Heart right ventricle (tissue), 16 donors: ENCODE measurements at regions not wholly inside any gene's neighbourhood (a gene's known extent, or its start where the extent isn't known, plus 50 kb on each side); places are given as distances from the start of the nearest gene placed in this dataset.

Experiments used
- ATAC-seq, 8 donors: fragments of 200-7000 bp; cut with Tn5 transposase; one replicate each; pipeline ENCODE4 v1.9.1; 2020; ENCODE audit warnings: mild to moderate bottlenecking in 8 of 8, moderate library complexity in 8 of 8, moderate number of reproducible peaks in 1 of 8
- DNase-seq, 2 donors: peaks; one replicate each; pipeline ENCODE4 v3.0.0-alpha.2; 2020
- H3K27ac ChIP-seq, 10 donors: fragments of 200-600 bp; sonication (generic) in 2 of 10; one replicate each; pipeline versions ENCODE4 v1.5.0 to v1.8.0; 2020 to 2022; ENCODE audit warnings: mild to moderate bottlenecking in 3 of 10
- H3K27me3 ChIP-seq, 7 donors: fragments of 200-600 bp; one replicate each; pipeline ENCODE4 v1.8.0; 2021 to 2022; ENCODE audit warnings: mild to moderate bottlenecking in 2 of 7
- H3K36me3 ChIP-seq, 9 donors: fragments of 200-600 bp; sonication (generic) in 1 of 9; one replicate each; pipeline versions ENCODE4 v1.5.0 to v1.8.0; 2020 to 2022; ENCODE audit warnings: mild to moderate bottlenecking in 2 of 9
- H3K4me1 ChIP-seq, 9 donors: fragments of 200-600 bp; sonication (generic) in 1 of 9; one replicate each; pipeline versions ENCODE4 v1.5.0 to v1.8.0; 2020 to 2022; ENCODE audit warnings: mild to moderate bottlenecking in 4 of 9
- H3K4me3 ChIP-seq, 10 donors: fragments of 200-600 bp; sonication (generic) in 2 of 10; one replicate each; pipeline versions ENCODE4 v1.5.0 to v1.8.0; 2020 to 2022; ENCODE audit warnings: mild to moderate bottlenecking in 7 of 10, moderate library complexity in 2 of 10
- H3K9me3 ChIP-seq, 11 donors: fragments of 200-600 bp in 10 of 11; sonication (generic) in 2 of 11; one replicate each; pipeline versions ENCODE4 v1.5.0 to v1.8.0; 2013 to 2022; ENCODE audit warnings: mild to moderate bottlenecking in 2 of 11, control low read depth in 1 of 11, moderate library complexity in 1 of 11
- CTCF ChIP-seq, 9 donors: fragments of 200-600 bp; sonication (generic) in 2 of 9; IDR thresholded peaks; one replicate each; pipeline versions ENCODE4 v1.5.0 to v1.8.0; 2021 to 2022; ENCODE audit warnings: antibody characterized with exemption in 9 of 9, mild to moderate bottlenecking in 5 of 9, moderate library complexity in 1 of 9
- WGBS, 2 donors: extraction: QIAGEN DNeasy Blood & Tissue Kit; methylation state at CpG; one replicate each; pipeline ENCODE4 v1.1.7; 2013; ENCODE audit warnings: inconsistent platforms in 1 of 2; 5-methylcytosine and 5-hydroxymethylcytosine counted together
- intact Hi-C, 10 donors: fragments of 100-400 bp; cut with DNase I; formaldehyde crosslinking; loops; one replicate each; pipeline versions ENCODE4 v1.11.1 to v1.14.2; 2022
- donor health status: Arrhythmogenic right ventricular cardiomyopathy.
- donor health status: ischemic (EF 13 %, LVEDD 7.1; RV severe dilation, severe dysfunction).
- donor health status: healthy with polysubstance abuse.
- donor health status: DM: no; HTN: yes; CAD: no.
- donor health status: DM: no; HTN: no; CAD: no.
- donor health status: ischemic (EF 25% LVEDD 6.9; RV normal size, moderate dysfunction).
- donor health status: ischemic (EF 25% LVEDD 5.7; RV mildly dilated, moderate dysfunction).
- donor health status: healthy.
- donor health status: DM: yes; HTN: yes; CAD: no.
- donor health status: Ischemic cardiomyopathy.
- donor health status: ischemic (EF 35%, LVEDD 5.7; RV mildly dilated, moderate dysfunction).
- donor health status: nonischemic (EF 11% LVEDD 7.7; RV severe dilation, severe dysfunction).
- donor health status: DM: yes; HTN: yes; CAD: no.
- donor health status: PGD.
- donor health status: ischemic (EF 29% LVEDD 5.4; RV normal size, mild dysfunction).
- donor health status: nonischemic (EF 23%, LVEDD 6.1; RV moderate dilation, normal function).

- H3K4me1 ChIP-seq = no peaks in the 10 kb centered on the region
- no peaks in the 10 kb centered on the region for H3K27me3 ChIP-seq
- H3K9me3 ChIP-seq = peaks cover 0 to 16% (median 0%) of the 10 kb centered on the region in 11 donors
- intact Hi-C loops = no loop called here
- H3K27ac ChIP-seq = no peak overlapping the region
- H3K36me3 ChIP-seq = no peaks in the 10 kb centered on the region
- TF ChIP-seq CTCF (IDR thresholded peaks at IDR 0.05) = no peak
- WGBS, 2 donors = 77 to 79% methylated on average over 1 of the region's 1 CpG
- no peak overlapping the region for H3K4me3 ChIP-seq
- DNase-seq (no peak), ATAC-seq (no peak)
These were observed 1210.5 kb upstream of the SORCS1 start for GRCh38 chr10:108374991-108375390.

DNA sequence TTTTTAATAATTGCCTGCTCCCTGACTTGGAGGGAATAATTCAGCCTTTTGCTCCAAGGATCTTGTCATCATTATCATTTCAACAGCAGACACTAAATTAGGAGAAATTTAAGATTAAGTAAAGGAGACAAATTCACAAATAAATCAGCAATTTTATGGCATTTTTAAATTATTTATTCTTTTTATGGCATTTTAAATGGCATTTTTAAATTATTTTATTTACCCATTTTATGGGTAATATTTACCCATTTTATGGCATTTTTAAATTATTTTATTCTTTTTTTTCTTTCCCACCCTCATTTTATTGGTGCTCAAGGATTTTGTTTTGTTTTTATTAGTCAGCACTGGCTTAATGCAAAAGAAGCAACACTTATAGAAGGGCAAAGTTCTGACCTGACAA, 1201.0 kb upstream of the SORCS1 start:
- intact Hi-C loops = no loop called here
- H3K4me3 ChIP-seq = no peak overlapping the region
- H3K36me3 ChIP-seq = no peaks in the 10 kb centered on the region
- no peak overlapping the region for H3K27ac ChIP-seq
- DNase-seq (no peak), ATAC-seq (no peak)
- H3K9me3 ChIP-seq = no peaks in the 10 kb centered on the region
- no peaks in the 10 kb centered on the region for H3K4me1 ChIP-seq
- TF ChIP-seq CTCF (IDR thresholded peaks at IDR 0.05) = no peak
- no peaks in the 10 kb centered on the region for H3K27me3 ChIP-seq

GRCh38 chr10:108363576-108363975, 1199.1 kb upstream of the SORCS1 start:
- 40 to 52% methylated on average over 4 of the region's 4 CpGs for WGBS, 2 donors
- Histone ChIP-seq H3K27me3 (no peaks in the 10 kb centered on the region), H3K36me3 (no peaks in the 10 kb centered on the region), H3K4me1 (no peaks in the 10 kb centered on the region), H3K4me3 (no peak overlapping the region), H3K27ac (no peak overlapping the region), H3K9me3 (no peaks in the 10 kb centered on the region)
- intact Hi-C loops = no loop called here
- no peak for TF ChIP-seq CTCF (IDR thresholded peaks at IDR 0.05)
- ATAC-seq (no peak), DNase-seq (no peak)

GRCh38 chr10:108362961-108363360, 1198.5 kb upstream of the SORCS1 start:
- ATAC-seq (no peak), DNase-seq (no peak)
- 77 to 87% methylated on average over 1 of the region's 1 CpG for WGBS, 2 donors
- no peaks in the 10 kb centered on the region for H3K9me3 ChIP-seq
- H3K36me3 ChIP-seq = no peaks in the 10 kb centered on the region
- H3K4me1 ChIP-seq = no peaks in the 10 kb centered on the region
- TF ChIP-seq CTCF (IDR thresholded peaks at IDR 0.05) = no peak
- no peak overlapping the region for H3K27ac ChIP-seq
- intact Hi-C loops = no loop called here
- H3K27me3 ChIP-seq = no peaks in the 10 kb centered on the region
- no peak overlapping the region for H3K4me3 ChIP-seq

DNA sequence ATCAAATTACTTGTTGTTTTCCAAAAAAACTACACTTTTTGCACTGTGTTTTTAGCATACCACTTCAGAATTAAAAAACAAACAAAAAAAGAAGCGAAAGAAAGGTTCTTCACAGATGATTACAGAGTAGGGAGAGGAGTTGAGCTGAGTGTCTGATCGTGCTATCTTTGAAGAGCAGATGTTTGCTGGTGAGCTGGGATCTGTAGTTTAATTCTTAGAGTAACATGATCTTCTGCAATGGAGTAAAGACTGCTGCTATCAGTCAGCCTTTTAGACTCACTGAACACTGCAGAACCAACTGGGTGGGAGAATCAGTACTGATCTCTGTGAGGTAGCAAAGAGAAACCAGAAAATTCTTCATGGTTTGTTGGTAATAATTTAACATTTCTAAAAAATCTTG, 1197.8 kb upstream of the SORCS1 start:
- no peaks in the 10 kb centered on the region for H3K36me3 ChIP-seq
- H3K9me3 ChIP-seq = no peaks in the 10 kb centered on the region
- H3K4me3 ChIP-seq = no peak overlapping the region
- intact Hi-C loops = no loop called here
- 29 to 72% methylated on average over 2 of the region's 2 CpGs for WGBS, 2 donors
- TF ChIP-seq CTCF (IDR thresholded peaks at IDR 0.05) = no peak
- H3K27me3 ChIP-seq = no peaks in the 10 kb centered on the region
- DNase-seq = no peak
- no peak overlapping the region for H3K27ac ChIP-seq
- no peaks in the 10 kb centered on the region for H3K4me1 ChIP-seq
- ATAC-seq = no peak
